ENCODE measurements at regions not wholly inside any gene's neighbourhood (a gene's known extent, or its start where the extent isn't known, plus 50 kb on each side); places are given as distances from the start of the nearest gene placed in this dataset.
"Not testable (repeated sequence)": the region's sequence is repeated elsewhere in the genome, so short reads cannot be mapped to it uniquely, and the experiment has no call there.

DNA sequence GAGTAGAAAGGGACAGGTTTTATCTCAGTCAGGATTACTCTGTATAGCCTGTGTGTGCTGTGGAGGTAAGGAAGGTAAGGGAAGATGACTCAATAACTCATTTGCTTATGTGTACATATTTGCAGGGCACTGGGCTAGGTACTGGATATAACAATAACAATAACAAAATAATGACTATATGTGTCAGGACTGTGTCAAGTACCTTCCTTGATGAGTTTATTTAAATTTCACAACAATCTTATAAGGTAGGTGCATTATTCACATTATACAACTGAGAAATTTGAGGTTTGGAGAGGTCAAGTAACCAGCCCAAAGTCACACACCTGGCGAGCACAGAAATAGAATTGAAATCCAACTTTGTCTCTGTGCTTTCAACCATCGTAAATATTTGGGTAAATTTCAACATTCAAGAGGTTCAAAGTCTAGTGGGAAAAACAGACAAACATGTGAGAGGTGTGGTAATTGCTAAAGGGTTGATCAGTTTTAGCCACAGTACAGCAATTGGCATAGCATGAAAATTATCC, 131.8 kb downstream of the APIP start:
- Mint-ChIP-seq H3K36me3 (ENCODE audit: low read depth) (peaks cover 6% of the 10 kb centered on the region), H3K9me3 (ENCODE audit: low read depth) (peaks cover 8% of the 10 kb centered on the region)
- TF ChIP-seq, protein P1, sequence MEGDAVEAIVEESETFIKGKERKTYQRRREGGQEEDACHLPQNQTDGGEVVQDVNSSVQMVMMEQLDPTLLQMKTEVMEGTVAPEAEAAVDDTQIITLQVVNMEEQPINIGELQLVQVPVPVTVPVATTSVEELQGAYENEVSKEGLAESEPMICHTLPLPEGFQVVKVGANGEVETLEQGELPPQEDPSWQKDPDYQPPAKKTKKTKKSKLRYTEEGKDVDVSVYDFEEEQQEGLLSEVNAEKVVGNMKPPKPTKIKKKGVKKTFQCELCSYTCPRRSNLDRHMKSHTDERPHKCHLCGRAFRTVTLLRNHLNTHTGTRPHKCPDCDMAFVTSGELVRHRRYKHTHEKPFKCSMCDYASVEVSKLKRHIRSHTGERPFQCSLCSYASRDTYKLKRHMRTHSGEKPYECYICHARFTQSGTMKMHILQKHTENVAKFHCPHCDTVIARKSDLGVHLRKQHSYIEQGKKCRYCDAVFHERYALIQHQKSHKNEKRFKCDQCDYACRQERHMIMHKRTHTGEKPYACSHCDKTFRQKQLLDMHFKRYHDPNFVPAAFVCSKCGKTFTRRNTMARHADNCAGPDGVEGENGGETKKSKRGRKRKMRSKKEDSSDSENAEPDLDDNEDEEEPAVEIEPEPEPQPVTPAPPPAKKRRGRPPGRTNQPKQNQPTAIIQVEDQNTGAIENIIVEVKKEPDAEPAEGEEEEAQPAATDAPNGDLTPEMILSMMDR (IDR thresholded peaks at IDR 0.05): no peak

DNA sequence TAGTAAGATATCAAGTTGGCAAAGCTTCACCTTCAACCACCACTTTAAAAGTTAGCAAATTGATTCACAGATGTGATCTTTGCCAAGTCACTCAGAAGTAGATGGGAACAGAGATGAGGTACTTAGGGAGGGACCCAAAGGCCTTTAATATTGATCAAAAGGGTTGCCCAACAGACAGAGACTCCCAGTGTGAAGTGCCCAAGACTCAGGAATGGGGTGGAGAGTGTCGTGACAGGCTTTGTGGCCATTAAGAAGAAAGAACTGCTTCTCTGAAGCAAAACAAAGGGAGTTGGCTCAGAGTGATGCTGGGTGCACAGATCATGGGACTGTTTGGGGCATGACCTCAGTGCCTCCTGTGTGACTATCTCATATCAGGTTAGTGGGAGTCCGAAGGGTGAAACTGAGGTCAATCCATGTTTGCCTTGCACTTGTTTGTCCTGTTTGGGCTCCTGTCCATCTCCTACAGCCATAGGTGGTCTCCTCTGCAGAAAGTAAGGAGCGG, 132.3 kb downstream of the APIP start:
- Mint-ChIP-seq H3K27ac (ENCODE audit: unreplicated experiment) (no peak overlapping the region), H3K4me3 (ENCODE audit: unreplicated experiment) (no peak overlapping the region), H3K27me3 (ENCODE audit: low read depth) (no peaks in the 10 kb centered on the region), H3K4me1 (ENCODE audit: low read depth) (peaks cover 11% of the 10 kb centered on the region), H3K36me3 (ENCODE audit: low read depth) (peaks cover 4% of the 10 kb centered on the region), H3K9me3 (ENCODE audit: low read depth) (peaks cover 9% of the 10 kb centered on the region)
- TF ChIP-seq, protein P1 (IDR thresholded peaks at IDR 0.05): no peak
- no peak for DNase-seq (ENCODE audit: low spot score)

More for the DNA sequence above, 131.8 kb downstream of the APIP start:
- DNase-seq (ENCODE audit: low spot score): no peak
- Mint-ChIP-seq H3K27me3 (ENCODE audit: low read depth) (no peaks in the 10 kb centered on the region), H3K27ac (ENCODE audit: unreplicated experiment) (no peak overlapping the region), H3K4me3 (ENCODE audit: unreplicated experiment) (no peak overlapping the region), H3K4me1 (ENCODE audit: low read depth) (peaks cover 11% of the 10 kb centered on the region)

DNA sequence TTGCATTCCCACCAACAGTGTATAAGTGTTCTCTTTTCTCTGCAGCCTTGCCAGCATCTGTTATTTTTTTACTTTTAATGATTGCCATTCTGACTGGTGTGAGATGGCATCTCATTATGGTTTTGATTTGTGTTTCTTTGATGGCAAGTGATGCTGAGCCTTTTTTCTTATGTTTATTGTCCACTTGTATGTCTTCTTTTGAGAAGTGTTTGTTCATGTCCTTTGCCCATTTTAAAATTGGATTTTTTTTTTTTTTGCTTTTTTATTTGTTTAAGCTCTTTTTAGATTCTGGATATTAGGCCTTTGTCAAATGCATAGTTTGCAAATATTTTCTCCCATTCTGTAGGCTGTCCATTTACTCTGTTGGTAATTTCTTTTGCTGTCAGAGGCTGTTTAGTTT, 134.4 kb downstream of the APIP start:
- H3K4me1 Mint-ChIP-seq (ENCODE audit: low read depth); H3K27ac Mint-ChIP-seq (ENCODE audit: unreplicated experiment); H3K36me3 Mint-ChIP-seq (ENCODE audit: low read depth); H3K4me3 Mint-ChIP-seq (ENCODE audit: unreplicated experiment); H3K27me3 Mint-ChIP-seq (ENCODE audit: low read depth); DNase-seq (ENCODE audit: low spot score): not testable (repeated sequence)
- peaks cover 16% of the 10 kb centered on the region for H3K9me3 Mint-ChIP-seq (ENCODE audit: low read depth)

GRCh38 chr11:34775417-34775888, 140.7 kb downstream of the APIP start:
- no peak for DNase-seq (ENCODE audit: low spot score)
- TF ChIP-seq, protein P1 (IDR thresholded peaks at IDR 0.05): no peak
- H3K27me3 Mint-ChIP-seq (ENCODE audit: low read depth): no peaks in the 10 kb centered on the region

DNA sequence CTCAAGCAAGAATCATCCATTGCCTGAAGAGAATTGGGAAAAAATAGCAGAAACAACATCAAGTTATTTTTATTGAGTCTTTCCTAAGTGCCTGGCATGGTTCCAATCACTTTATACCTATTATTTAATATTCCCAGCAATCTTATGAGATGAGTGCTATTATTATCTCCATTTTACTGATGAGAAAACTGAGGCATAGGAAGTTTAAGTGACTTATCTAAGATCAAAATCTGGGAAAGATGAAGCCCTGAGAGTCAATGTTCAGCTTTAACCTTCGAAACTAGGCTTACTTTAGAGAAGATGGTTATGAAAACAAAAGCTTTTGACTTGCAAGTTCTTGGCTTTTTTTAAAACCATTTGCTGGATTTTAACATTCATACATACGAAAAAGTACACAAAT, 141.6 kb downstream of the APIP start:
- Mint-ChIP-seq H3K27me3 (ENCODE audit: low read depth) (no peaks in the 10 kb centered on the region), H3K4me1 (ENCODE audit: low read depth) (peaks cover 12% of the 10 kb centered on the region), H3K9me3 (ENCODE audit: low read depth) (peaks cover 10% of the 10 kb centered on the region), H3K27ac (ENCODE audit: unreplicated experiment) (no peak overlapping the region), H3K36me3 (ENCODE audit: low read depth) (peaks cover 3% of the 10 kb centered on the region), H3K4me3 (ENCODE audit: unreplicated experiment) (no peak overlapping the region)
- DNase-seq (ENCODE audit: low spot score): no peak
- TF ChIP-seq, protein P1 (IDR thresholded peaks at IDR 0.05): no peak

More at GRCh38 chr11:34775417-34775888, 140.7 kb downstream of the APIP start:
- Mint-ChIP-seq H3K4me3 (ENCODE audit: unreplicated experiment) (no peak overlapping the region), H3K36me3 (ENCODE audit: low read depth) (peaks cover 3% of the 10 kb centered on the region), H3K27ac (ENCODE audit: unreplicated experiment) (no peak overlapping the region), H3K4me1 (ENCODE audit: low read depth) (peaks cover 12% of the 10 kb centered on the region), H3K9me3 (ENCODE audit: low read depth) (peaks cover 12% of the 10 kb centered on the region)

GRCh38 chr11:34773826-34774225, 142.4 kb downstream of the APIP start:
- H3K4me1 Mint-ChIP-seq (ENCODE audit: low read depth): peaks cover 12% of the 10 kb centered on the region
- peaks cover 7% of the 10 kb centered on the region for H3K9me3 Mint-ChIP-seq (ENCODE audit: low read depth)
- H3K36me3 Mint-ChIP-seq (ENCODE audit: low read depth): peaks cover 3% of the 10 kb centered on the region
- no peak overlapping the region for H3K4me3 Mint-ChIP-seq (ENCODE audit: unreplicated experiment)
- no peak overlapping the region for H3K27ac Mint-ChIP-seq (ENCODE audit: unreplicated experiment)
- TF ChIP-seq, protein P1 (IDR thresholded peaks at IDR 0.05): no peak
- no peaks in the 10 kb centered on the region for H3K27me3 Mint-ChIP-seq (ENCODE audit: low read depth)
- no peak for DNase-seq (ENCODE audit: low spot score)

Measured in chondrocyte (in vitro differentiated cells).